Neuronal stem cell (in vitro differentiated cells): ENCODE measurements at regions not wholly inside any gene's neighbourhood (a gene's known extent, or its start where the extent isn't known, plus 50 kb on each side); places are given as distances from the start of the nearest gene placed in this dataset.

Experiments
- DNase-seq: peaks from one replicate; pipeline ENCODE4 v3.0.0-alpha.2; 2013; ENCODE audit warnings: low spot score
- H2AFZ ChIP-seq: one replicate; pipeline ENCODE4 v1.6.1; 2013; ENCODE audit warnings: mild to moderate bottlenecking, low read length, inconsistent platforms
- H2AK5ac ChIP-seq: 2 replicates; pipeline ENCODE4 v1.6.1; 2013; ENCODE audit warnings: low read depth, mild to moderate bottlenecking, inconsistent platforms, low read length, moderate library complexity, mixed read lengths
- H2BK120ac ChIP-seq: 2 replicates; pipeline ENCODE4 v1.6.1; 2013; ENCODE audit warnings: low read depth, mild to moderate bottlenecking, inconsistent platforms, low read length, moderate library complexity, mixed read lengths
- H2BK12ac ChIP-seq: one replicate; pipeline ENCODE4 v1.6.1; 2013; ENCODE audit warnings: low read length, inconsistent platforms
- H2BK15ac ChIP-seq: 2 replicates; pipeline ENCODE4 v1.6.1; 2013; ENCODE audit warnings: mild to moderate bottlenecking, low read length, inconsistent platforms, mixed read lengths
- H2BK5ac ChIP-seq: one replicate; pipeline ENCODE4 v1.6.1; 2013; ENCODE audit warnings: inconsistent platforms, mild to moderate bottlenecking, low read length, moderate library complexity
- H3K14ac ChIP-seq: one replicate; pipeline ENCODE4 v1.6.1; 2013; ENCODE audit warnings: low read length, inconsistent platforms
- H3K18ac ChIP-seq: 2 replicates; pipeline ENCODE4 v1.6.1; 2013; ENCODE audit warnings: low read length, inconsistent platforms
- H3K23ac ChIP-seq: 2 replicates; pipeline ENCODE4 v1.6.1; 2013; ENCODE audit warnings: low read depth, mild to moderate bottlenecking, mixed read lengths, low read length, inconsistent platforms; ENCODE audit not compliant: poor library complexity
- H3K27ac ChIP-seq: replicated peaks from 3 replicates; pipeline ENCODE4 v1.5.1; 2013; ENCODE audit warnings: low read length, inconsistent platforms
- H3K27me3 ChIP-seq, 3 experiments: 2 replicates each; pipeline ENCODE4 v1.6.1; 2013; ENCODE audit warnings: low read length in 3 of 3, mild to moderate bottlenecking in 2 of 3, inconsistent platforms in 1 of 3, low read depth in 1 of 3, mixed read lengths in 1 of 3, moderate library complexity in 1 of 3; ENCODE audit not compliant: control insufficient read depth in 3 of 3, insufficient read depth in 3 of 3
- H3K36me3 ChIP-seq, 2 donors: replicated peaks in 1 of 2; 2 replicates each; pipeline ENCODE4 v1.6.1; 2013; ENCODE audit warnings: low read length in 2 of 2; ENCODE audit not compliant: control insufficient read depth in 2 of 2, insufficient read depth in 2 of 2
- H3K4ac ChIP-seq: 2 replicates; pipeline ENCODE4 v1.6.1; 2013; ENCODE audit warnings: inconsistent platforms, mild to moderate bottlenecking, low read length, moderate library complexity
- H3K4me1 ChIP-seq, 2 donors: 1 replicate in 1 of 2; 2 replicates in 1 of 2; pipeline ENCODE4 v1.6.1; 2013; ENCODE audit warnings: low read length in 2 of 2, low read depth in 1 of 2; ENCODE audit not compliant: control insufficient read depth in 2 of 2, insufficient read depth in 1 of 2
- H3K4me2 ChIP-seq: one replicate; pipeline ENCODE4 v1.6.1; 2013; ENCODE audit warnings: mild to moderate bottlenecking, low read length, inconsistent platforms; ENCODE audit not compliant: insufficient read depth, poor library complexity, severe bottlenecking
- H3K4me3 ChIP-seq, 2 donors: 2 replicates each; pipeline ENCODE4 v1.5.1; 2013; ENCODE audit warnings: low read length in 2 of 2, mild to moderate bottlenecking in 2 of 2, inconsistent platforms in 1 of 2, moderate library complexity in 1 of 2
- H3K79me1 ChIP-seq: one replicate; pipeline ENCODE4 v1.6.1; 2013; ENCODE audit warnings: low read depth, mild to moderate bottlenecking, inconsistent platforms, low read length, moderate library complexity
- H3K9ac ChIP-seq: one replicate; pipeline ENCODE4 v1.6.1; 2013; ENCODE audit warnings: mild to moderate bottlenecking, low read depth, low read length, inconsistent platforms; ENCODE audit not compliant: poor library complexity
- H3K9me3 ChIP-seq, 2 donors: replicated peaks in 1 of 2; 2 replicates each; pipeline versions ENCODE3 to v1.6.1; 2013; ENCODE audit warnings: low read length in 2 of 2, mild to moderate bottlenecking in 2 of 2, inconsistent platforms in 1 of 2, low read depth in 1 of 2, mixed read lengths in 1 of 2, moderate library complexity in 1 of 2; ENCODE audit not compliant: control insufficient read depth in 2 of 2, insufficient read depth in 1 of 2
- H4K8ac ChIP-seq: one replicate; pipeline ENCODE4 v1.6.1; 2013; ENCODE audit warnings: low read depth, mild to moderate bottlenecking, inconsistent platforms, low read length, moderate library complexity
- H4K91ac ChIP-seq: one replicate; pipeline ENCODE4 v1.6.1; 2013; ENCODE audit warnings: low read length, low read depth, mild to moderate bottlenecking, inconsistent platforms; ENCODE audit not compliant: poor library complexity
- WGBS, 2 donors: extraction: QIAGEN DNeasy Blood & Tissue Kit; methylation state at CpG; one replicate each; pipeline ENCODE4 v1.1.7; 2013; ENCODE audit warnings: missing lambda C conversion rate in 2 of 2, mixed read lengths in 1 of 2; ENCODE audit not compliant: insufficient read length in 2 of 2, insufficient replicate concordance in 1 of 2; ENCODE audit errors: extremely low coverage in 2 of 2; 5-methylcytosine and 5-hydroxymethylcytosine counted together

GRCh38 chr4:177124349-177125064 lies 185.2 kb upstream of the NEIL3 start:
- Histone ChIP-seq H3K23ac (no peak overlapping the region), H3K36me3 (no peaks in the 10 kb centered on the region), H3K9me3 (no peaks in the 10 kb centered on the region), H3K4me3 (no peak overlapping the region), H3K27ac (no peak overlapping the region), H2AK5ac (no peak overlapping the region), H2BK15ac (no peak overlapping the region), H3K4me2 (no peak overlapping the region), H2AFZ (peak overlapping the region; percentile 64), H4K8ac (no peak overlapping the region), H3K4ac (no peak overlapping the region), H3K79me1 (no peaks in the 10 kb centered on the region), H4K91ac (no peak overlapping the region), H3K4me1 (no peaks in the 10 kb centered on the region), H3K9ac (no peak overlapping the region), H3K27me3 (no peaks in the 10 kb centered on the region), H3K14ac (no peak overlapping the region), H2BK120ac (no peak overlapping the region), H2BK12ac (no peak overlapping the region), H3K18ac (no peak overlapping the region), H2BK5ac (no peak overlapping the region)
- WGBS, 2 donors: no CpG with 5 or more reads among the region's 7 CpGs
- no peak for DNase-seq

- Histone ChIP-seq H2BK120ac (no peak overlapping the region), H3K4me2 (no peak overlapping the region), H3K4me3 (no peak overlapping the region), H2AK5ac (no peak overlapping the region), H3K79me1 (no peaks in the 10 kb centered on the region), H3K4ac (no peak overlapping the region), H4K8ac (no peak overlapping the region), H3K9ac (no peak overlapping the region), H3K14ac (no peak overlapping the region), H2BK15ac (no peak overlapping the region), H3K36me3 (no peaks in the 10 kb centered on the region), H2AFZ (no peak overlapping the region), H3K18ac (no peak overlapping the region), H2BK12ac (no peak overlapping the region), H3K27ac (no peak overlapping the region), H3K9me3 (peaks cover 0 to 4% of the 10 kb centered on the region in 2 donors), H3K4me1 (no peaks in the 10 kb centered on the region), H3K27me3 (no peaks in the 10 kb centered on the region), H2BK5ac (no peak overlapping the region), H4K91ac (no peak overlapping the region), H3K23ac (no peak overlapping the region)
- no CpG with 5 or more reads among the region's 3 CpGs for WGBS, 2 donors
- no peak for DNase-seq
These were observed 184.0 kb upstream of the NEIL3 start for GRCh38 chr4:177125656-177126055.

GRCh38 chr4:177127658-177128057 lies 182.0 kb upstream of the NEIL3 start:
- no peak overlapping the region for H3K14ac ChIP-seq
- no peak overlapping the region for H2AFZ ChIP-seq
- H3K18ac ChIP-seq: no peak overlapping the region
- H3K4me2 ChIP-seq: no peak overlapping the region
- H2BK12ac ChIP-seq: no peak overlapping the region
- no peak overlapping the region for H3K9ac ChIP-seq
- H2BK15ac ChIP-seq: no peak overlapping the region
- H2AK5ac ChIP-seq: no peak overlapping the region
- H3K27me3 ChIP-seq: no peaks in the 10 kb centered on the region
- no peaks in the 10 kb centered on the region for H3K79me1 ChIP-seq
- DNase-seq: no peak
- no peak overlapping the region for H2BK5ac ChIP-seq
- H3K23ac ChIP-seq: no peak overlapping the region
- H3K27ac ChIP-seq: no peak overlapping the region
- no peaks in the 10 kb centered on the region for H3K4me1 ChIP-seq
- H4K91ac ChIP-seq: no peak overlapping the region
- H2BK120ac ChIP-seq: no peak overlapping the region
- no peaks in the 10 kb centered on the region for H3K36me3 ChIP-seq
- H4K8ac ChIP-seq: no peak overlapping the region
- peaks cover 0 to 4% of the 10 kb centered on the region in 2 donors for H3K9me3 ChIP-seq
- no peak overlapping the region for H3K4ac ChIP-seq
- no peak overlapping the region for H3K4me3 ChIP-seq

DNA sequence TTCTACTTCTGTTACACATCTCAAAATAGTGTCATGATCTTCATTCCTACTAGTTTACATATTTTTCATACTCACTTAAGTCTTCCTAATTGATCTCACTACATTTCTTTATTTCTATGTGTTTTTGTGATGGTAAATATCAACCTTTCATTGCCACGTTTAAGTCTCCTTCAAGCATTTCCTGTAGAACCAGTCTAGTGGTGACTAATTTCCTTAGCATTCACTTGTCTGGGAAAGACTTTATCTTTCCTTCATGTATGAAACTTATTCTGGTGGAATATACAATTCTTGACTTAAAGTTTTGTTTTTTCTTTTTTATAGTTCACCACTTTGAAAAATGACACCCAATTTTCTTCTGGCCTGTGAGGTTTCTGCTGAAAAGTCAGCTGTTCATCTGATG lies 181.4 kb upstream of the NEIL3 start:
- H3K23ac ChIP-seq: no peak overlapping the region
- no CpG with 5 or more reads among the region's 1 CpG for WGBS, 2 donors
- no peak overlapping the region for H4K8ac ChIP-seq

More for the DNA sequence above, 181.4 kb upstream of the NEIL3 start:
- no peak overlapping the region for H2AFZ ChIP-seq
- H3K9me3 ChIP-seq: peaks cover 0 to 4% of the 10 kb centered on the region in 2 donors
- no peaks in the 10 kb centered on the region for H3K36me3 ChIP-seq
- H3K4me2 ChIP-seq: no peak overlapping the region
- H2AK5ac ChIP-seq: no peak overlapping the region
- H2BK15ac ChIP-seq: no peak overlapping the region
- no peak overlapping the region for H4K91ac ChIP-seq
- H3K4me1 ChIP-seq: no peaks in the 10 kb centered on the region
- no peak for DNase-seq
- H2BK12ac ChIP-seq: no peak overlapping the region
- no peak overlapping the region for H2BK5ac ChIP-seq
- H3K4me3 ChIP-seq: no peak overlapping the region
- H3K9ac ChIP-seq: no peak overlapping the region
- H3K27me3 ChIP-seq: no peaks in the 10 kb centered on the region
- H3K18ac ChIP-seq: no peak overlapping the region
- no peak overlapping the region for H3K27ac ChIP-seq
- H3K4ac ChIP-seq: no peak overlapping the region
- H2BK120ac ChIP-seq: no peak overlapping the region
- no peaks in the 10 kb centered on the region for H3K79me1 ChIP-seq
- no peak overlapping the region for H3K14ac ChIP-seq
